GM19372 (cell line): ENCODE measurements at regions not wholly inside any gene's neighbourhood (a gene's known extent, or its start where the extent isn't known, plus 50 kb on each side); places are given as distances from the start of the nearest gene placed in this dataset.

Experiments used
- ATAC-seq: cut with Tn5 transposase; IDR thresholded peaks from one replicate; pipeline ENCODE4 v1.9.1; 2021; ENCODE audit warnings: mild to moderate bottlenecking, low read depth, moderate library complexity; ENCODE audit not compliant: unreplicated experiment

GRCh38 chr5:124253203-124253810 is 493.1 kb downstream of the ZNF608 start:
- ATAC-seq, result no peak

- no peak for ATAC-seq
These were observed 493.7 kb downstream of the ZNF608 start for GRCh38 chr5:124252747-124253146.

- ATAC-seq, result no peak
These were observed 494.2 kb downstream of the ZNF608 start for GRCh38 chr5:124252191-124252638.

- ATAC-seq, result no peak
These were observed 501.2 kb downstream of the ZNF608 start for GRCh38 chr5:124245276-124245675.

- no peak for ATAC-seq
These were observed 505.7 kb downstream of the ZNF608 start for GRCh38 chr5:124240732-124241131.

- no peak for ATAC-seq
These were observed 506.9 kb downstream of the ZNF608 start for GRCh38 chr5:124239572-124239971.

- ATAC-seq, result no peak
These were observed 508.1 kb downstream of the ZNF608 start for GRCh38 chr5:124238350-124238749.

GRCh38 chr5:124237206-124237695 is 509.2 kb downstream of the ZNF608 start:
- no peak for ATAC-seq

GRCh38 chr5:124236361-124237205 is 509.9 kb downstream of the ZNF608 start:
- no peak for ATAC-seq

- ATAC-seq, result no peak
These were observed 510.9 kb downstream of the ZNF608 start for GRCh38 chr5:124235576-124235975.

GRCh38 chr5:124234770-124235562 is 511.5 kb downstream of the ZNF608 start:
- no peak for ATAC-seq

- no peak for ATAC-seq
These were observed 512.2 kb downstream of the ZNF608 start for GRCh38 chr5:124234022-124234769.

GRCh38 chr5:124232515-124232914 is 513.9 kb downstream of the ZNF608 start:
- no peak for ATAC-seq

- ATAC-seq, result no peak
These were observed 514.6 kb downstream of the ZNF608 start for GRCh38 chr5:124231802-124232201.

GRCh38 chr5:124231230-124231629 is 515.2 kb downstream of the ZNF608 start:
- ATAC-seq, result no peak

GRCh38 chr5:124230456-124230855 is 516.0 kb downstream of the ZNF608 start:
- no peak for ATAC-seq

GRCh38 chr5:124229352-124229751 is 517.1 kb downstream of the ZNF608 start:
- ATAC-seq, result no peak

- ATAC-seq, result no peak
These were observed 518.5 kb downstream of the ZNF608 start for GRCh38 chr5:124227914-124228313.

GRCh38 chr5:124220418-124220817 is 526.0 kb downstream of the ZNF608 start:
- no peak for ATAC-seq

- ATAC-seq, result no peak
These were observed 533.5 kb downstream of the ZNF608 start for GRCh38 chr5:124212934-124213333.
